Activated naive CD8-positive, alpha-beta T cell treated with anti-CD3 and anti-CD28 coated beads, Interleukin-2, amount 10 ng/mL, durations not matched to agents 7 days and 5 days (primary cell): ENCODE measurements at regions not wholly inside any gene's neighbourhood (a gene's known extent, or its start where the extent isn't known, plus 50 kb on each side); places are given as distances from the start of the nearest gene placed in this dataset.
"Not testable (repeated sequence)": the region's sequence is repeated elsewhere in the genome, so short reads cannot be mapped to it uniquely, and the experiment has no call there.

ENCODE experiments used
- ATAC-seq: fragments of 150-1000 bp; cut with Tn5 transposase; one replicate; pipeline ENCODE4 v1.10.0; 2021; ENCODE audit warnings: low read depth, moderate library complexity
- POLR2A ChIA-PET: fragments of 350-600 bp; sonication (Branson Sonifier 250); formaldehyde crosslinking; loops from one replicate; lab custom pipeline; 2021; ENCODE audit warnings: antibody characterized with exemption; lab: Charles Lee
- DNase-seq: peaks from one replicate; pipeline ENCODE4 v3.0.0; 2021
- H3K27ac Mint-ChIP-seq: one replicate; pipeline ENCODE4 v1.8.0; 2022; ENCODE audit warnings: mild to moderate bottlenecking, mixed read lengths
- H3K27me3 Mint-ChIP-seq: one replicate; pipeline ENCODE4 v1.8.0; 2022; ENCODE audit warnings: mild to moderate bottlenecking, moderate library complexity, mixed read lengths
- H3K36me3 Mint-ChIP-seq: one replicate; pipeline ENCODE4 v1.8.0; 2021; ENCODE audit warnings: mild to moderate bottlenecking, mixed read lengths
- H3K4me1 Mint-ChIP-seq: one replicate; pipeline ENCODE4 v1.8.0; 2021; ENCODE audit warnings: mixed read lengths
- H3K4me3 Mint-ChIP-seq: one replicate; pipeline ENCODE4 v1.8.0; 2022; ENCODE audit warnings: mild to moderate bottlenecking, moderate library complexity, mixed read lengths
- H3K9me3 Mint-ChIP-seq: one replicate; pipeline ENCODE4 v1.8.0; 2021; ENCODE audit warnings: mixed read lengths

DNA sequence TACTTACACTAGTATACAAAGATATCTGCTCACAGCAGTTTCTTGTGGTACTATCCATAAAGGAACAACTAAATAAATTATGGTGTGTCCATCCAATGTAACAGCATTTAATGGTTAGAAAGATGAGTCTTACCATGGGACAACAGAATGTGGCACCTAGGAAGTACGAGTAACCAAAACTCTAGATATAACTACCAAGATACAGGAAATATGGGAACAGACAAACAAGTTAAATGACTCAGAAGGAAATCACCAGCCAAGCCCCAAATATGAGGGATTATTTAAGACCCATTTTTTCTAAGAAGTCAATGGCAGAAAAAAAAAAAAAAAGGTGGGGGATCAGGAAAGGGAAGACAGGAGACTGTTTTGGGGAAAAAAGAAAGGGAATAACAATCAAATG lies 294.8 kb downstream of the PRELID2 start:
- H3K4me1 Mint-ChIP-seq, result no peaks in the 10 kb centered on the region
- no peak overlapping the region for H3K27ac Mint-ChIP-seq
- ATAC-seq (no peak), DNase-seq (no peak)
- no peaks in the 10 kb centered on the region for H3K36me3 Mint-ChIP-seq
- H3K4me3 Mint-ChIP-seq, result no peak overlapping the region
- H3K27me3 Mint-ChIP-seq, result peaks cover 2% of the 10 kb centered on the region
- peaks cover 1% of the 10 kb centered on the region for H3K9me3 Mint-ChIP-seq
- POLR2A ChIA-PET, result no interaction called here

DNA sequence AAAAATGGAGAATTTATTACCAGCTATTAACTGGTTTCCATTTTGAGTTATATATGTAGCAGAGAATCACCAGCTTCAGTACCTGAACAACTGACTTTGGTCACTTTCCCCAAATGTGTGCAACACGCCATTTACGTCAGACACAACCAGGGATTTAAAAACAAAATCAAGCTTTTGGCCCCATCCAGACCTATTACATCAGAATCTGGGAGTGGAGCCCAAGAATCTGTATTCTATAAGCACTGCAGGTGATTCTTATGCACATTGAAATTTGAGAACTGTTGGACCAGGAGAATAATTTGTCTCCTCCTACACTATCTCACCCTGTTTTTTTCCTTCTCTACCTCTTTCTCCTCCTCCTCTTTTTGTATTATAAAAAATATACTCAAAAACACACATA lies 295.9 kb downstream of the PRELID2 start:
- DNase-seq (no peak), ATAC-seq (no peak)
- H3K4me3 Mint-ChIP-seq, result no peak overlapping the region
- POLR2A ChIA-PET, result no interaction called here
- peaks cover 2% of the 10 kb centered on the region for H3K27me3 Mint-ChIP-seq
- H3K4me1 Mint-ChIP-seq, result no peaks in the 10 kb centered on the region
- H3K27ac Mint-ChIP-seq, result no peak overlapping the region
- no peaks in the 10 kb centered on the region for H3K36me3 Mint-ChIP-seq
- H3K9me3 Mint-ChIP-seq, result peaks cover 1% of the 10 kb centered on the region

DNA sequence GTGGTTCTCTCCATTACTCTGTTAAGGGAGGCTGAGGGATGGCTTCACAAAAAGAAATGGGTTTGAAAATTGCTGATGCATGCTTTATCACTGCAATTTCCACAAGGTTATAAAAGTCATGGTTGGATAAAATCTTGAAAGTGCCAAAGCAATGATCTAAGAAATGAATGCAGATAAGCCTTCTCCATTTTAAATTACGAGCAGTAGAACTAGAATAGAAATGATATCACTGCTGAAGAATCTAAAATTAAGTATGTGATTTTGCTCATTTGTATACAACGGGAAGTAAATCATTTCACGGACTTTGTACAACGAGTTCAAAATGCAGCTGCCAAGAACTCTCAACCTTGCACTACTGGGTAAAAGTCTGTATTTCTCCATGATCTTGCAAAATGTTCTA lies 299.0 kb downstream of the PRELID2 start:
- H3K27me3 Mint-ChIP-seq, result peaks cover 2% of the 10 kb centered on the region
- peaks cover 1% of the 10 kb centered on the region for H3K9me3 Mint-ChIP-seq
- DNase-seq (no peak), ATAC-seq (no peak)
- H3K27ac Mint-ChIP-seq, result no peak overlapping the region
- POLR2A ChIA-PET, result no interaction called here
- H3K36me3 Mint-ChIP-seq, result no peaks in the 10 kb centered on the region
- H3K4me1 Mint-ChIP-seq, result no peaks in the 10 kb centered on the region
- H3K4me3 Mint-ChIP-seq, result no peak overlapping the region

DNA sequence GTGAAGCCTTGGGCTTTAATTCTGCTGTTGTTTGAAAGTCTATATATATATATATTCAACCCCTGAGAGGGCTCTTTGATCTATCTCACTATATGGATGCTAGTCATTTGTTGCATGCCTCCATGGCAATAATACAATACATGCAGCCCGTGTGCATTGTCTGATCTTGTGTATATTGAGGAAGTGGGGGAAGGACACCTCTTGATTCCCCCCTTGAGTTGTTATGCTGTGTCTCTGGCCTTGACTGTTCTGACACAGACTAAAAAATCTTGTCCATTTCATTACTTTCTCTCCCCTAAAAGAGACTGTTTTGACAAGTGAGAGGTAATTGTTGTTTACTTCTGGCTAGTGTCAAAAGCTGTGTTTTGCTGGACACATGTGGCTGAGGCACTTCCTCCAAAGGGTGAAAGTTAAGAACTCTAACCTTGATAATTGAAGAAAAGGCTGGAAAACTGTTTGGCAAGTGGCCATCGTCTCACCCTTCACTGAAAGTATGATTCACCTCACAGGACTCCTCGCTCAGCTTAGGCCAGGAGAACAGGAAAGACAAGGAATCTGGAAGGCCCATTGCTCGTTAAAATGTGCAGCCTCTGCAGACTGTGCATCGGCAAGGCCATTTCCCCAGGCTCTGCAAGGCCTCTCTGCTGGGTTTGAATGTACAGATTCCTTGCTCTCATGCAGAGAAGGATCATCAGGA lies 304.0 kb downstream of the PRELID2 start:
- ATAC-seq, result no peak
- no peaks in the 10 kb centered on the region for H3K27me3 Mint-ChIP-seq
- no peak overlapping the region for H3K4me3 Mint-ChIP-seq
- DNase-seq, result no peak
- H3K4me1 Mint-ChIP-seq, result no peaks in the 10 kb centered on the region
- H3K36me3 Mint-ChIP-seq, result no peaks in the 10 kb centered on the region
- H3K9me3 Mint-ChIP-seq, result peaks cover 2% of the 10 kb centered on the region
- H3K27ac Mint-ChIP-seq, result no peak overlapping the region
- POLR2A ChIA-PET, result no interaction called here

DNA sequence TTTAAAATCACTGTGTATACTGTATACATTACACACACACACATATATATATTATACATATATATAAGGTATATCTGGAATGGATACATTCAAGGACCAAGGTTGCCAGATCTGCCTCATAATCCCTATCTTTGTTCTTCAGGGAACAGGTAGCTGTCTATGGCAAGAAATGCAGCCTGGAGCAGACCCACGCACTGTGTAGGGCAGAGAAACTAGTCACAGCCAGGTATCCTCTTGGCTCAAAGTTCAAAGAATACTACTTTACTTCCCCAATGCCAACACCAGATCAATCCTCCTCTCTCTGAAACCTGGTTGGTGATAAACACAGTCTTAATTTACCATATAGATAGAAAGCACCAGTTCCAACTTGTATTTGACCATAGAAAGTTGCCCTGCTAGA lies 313.6 kb downstream of the PRELID2 start:
- H3K27me3 Mint-ChIP-seq, result no peaks in the 10 kb centered on the region
- H3K4me1 Mint-ChIP-seq, result no peaks in the 10 kb centered on the region
- H3K9me3 Mint-ChIP-seq, result peaks cover 4% of the 10 kb centered on the region
- no peak overlapping the region for H3K27ac Mint-ChIP-seq
- H3K4me3 Mint-ChIP-seq, result no peak overlapping the region
- H3K36me3 Mint-ChIP-seq, result no peaks in the 10 kb centered on the region
- ATAC-seq (no peak), DNase-seq (no peak)
- POLR2A ChIA-PET, result no interaction called here

DNA sequence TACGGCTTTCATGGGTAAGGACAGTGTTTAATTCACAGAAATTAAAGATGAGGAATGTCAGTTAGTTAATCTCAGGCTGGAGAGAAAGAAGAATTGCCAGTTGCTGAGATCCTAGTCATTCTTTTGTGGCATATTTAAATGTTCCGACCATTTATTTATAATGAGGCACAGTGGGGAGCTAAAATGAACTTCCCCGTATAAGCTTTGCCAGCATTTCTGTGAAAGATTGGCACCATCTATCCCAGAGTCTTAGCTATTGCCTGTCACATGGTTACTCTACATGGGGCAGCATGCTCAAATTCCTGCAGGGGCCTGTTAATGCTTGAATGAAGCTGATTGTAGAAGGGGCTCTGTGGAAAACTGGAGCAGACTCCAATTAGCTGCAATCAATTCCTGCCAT lies 314.1 kb downstream of the PRELID2 start:
- Mint-ChIP-seq H3K27ac (no peak overlapping the region), H3K4me1 (no peaks in the 10 kb centered on the region), H3K36me3 (no peaks in the 10 kb centered on the region), H3K9me3 (peaks cover 4% of the 10 kb centered on the region), H3K4me3 (no peak overlapping the region), H3K27me3 (no peaks in the 10 kb centered on the region)
- ATAC-seq (no peak), DNase-seq (no peak)
- POLR2A ChIA-PET, result no interaction called here

DNA sequence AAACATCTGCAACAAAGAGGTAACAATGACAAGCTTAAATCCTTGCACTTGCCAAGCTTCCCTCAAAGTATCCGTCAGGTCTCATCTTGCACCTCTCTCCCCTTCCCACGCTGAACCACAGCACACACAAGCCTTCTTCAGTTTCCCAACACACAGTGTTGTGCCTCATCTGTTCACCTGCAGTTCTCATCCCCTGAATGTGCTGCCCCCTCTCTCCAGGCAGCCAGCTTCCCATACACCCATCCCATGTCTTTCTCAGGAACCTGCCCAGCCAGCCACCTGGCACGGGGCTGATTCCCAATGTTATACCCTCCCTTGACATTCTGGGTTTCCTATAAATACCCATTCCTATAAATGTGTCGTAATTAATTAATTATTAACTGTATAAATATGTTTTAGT lies 314.8 kb downstream of the PRELID2 start:
- POLR2A ChIA-PET, result no interaction called here
- H3K4me1 Mint-ChIP-seq, result no peaks in the 10 kb centered on the region
- ATAC-seq (no peak), DNase-seq (no peak)
- peaks cover 4% of the 10 kb centered on the region for H3K9me3 Mint-ChIP-seq
- H3K27me3 Mint-ChIP-seq, result no peaks in the 10 kb centered on the region
- no peak overlapping the region for H3K4me3 Mint-ChIP-seq
- H3K36me3 Mint-ChIP-seq, result no peaks in the 10 kb centered on the region
- no peak overlapping the region for H3K27ac Mint-ChIP-seq

DNA sequence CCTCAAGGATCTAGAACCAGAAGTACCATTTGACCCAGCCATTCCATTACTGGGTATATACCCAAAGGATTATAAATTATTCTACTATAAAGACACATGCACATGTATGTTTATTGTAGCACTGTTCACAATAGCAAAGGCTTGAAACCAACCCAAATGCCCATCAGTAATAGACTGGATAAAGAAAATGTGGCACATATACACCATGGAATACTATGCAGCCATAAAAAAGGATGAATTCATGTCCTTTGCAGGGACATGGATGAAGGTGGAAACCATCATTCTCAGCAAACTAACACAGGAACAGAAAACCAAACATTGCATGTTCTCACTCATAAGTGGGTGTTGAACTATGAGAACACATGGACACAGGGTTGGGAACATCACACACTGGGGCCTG lies 317.6 kb downstream of the PRELID2 start:
- H3K27ac Mint-ChIP-seq, H3K9me3 Mint-ChIP-seq, POLR2A ChIA-PET, ATAC-seq, DNase-seq, H3K4me1 Mint-ChIP-seq, H3K36me3 Mint-ChIP-seq, H3K4me3 Mint-ChIP-seq, H3K27me3 Mint-ChIP-seq: not testable (repeated sequence)

DNA sequence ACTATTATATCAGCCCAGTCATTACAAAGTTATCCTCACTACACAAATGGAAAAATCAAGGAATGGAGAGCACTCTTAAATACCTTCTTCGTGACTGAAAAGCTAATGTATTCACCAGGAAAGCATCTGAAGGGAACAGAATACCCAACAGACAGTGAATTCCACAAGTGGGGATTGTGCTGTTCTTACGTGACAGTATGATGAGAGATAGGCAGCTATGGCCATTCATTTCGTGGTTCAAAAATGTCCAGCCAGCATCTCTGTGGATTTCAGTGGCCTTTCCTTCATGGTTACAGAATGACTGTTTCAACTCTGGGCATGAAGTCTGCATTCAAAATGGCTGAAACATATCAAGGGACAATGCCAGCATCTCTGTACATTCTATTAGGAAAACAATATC lies 323.8 kb downstream of the PRELID2 start:
- Mint-ChIP-seq H3K27ac (no peak overlapping the region), H3K4me3 (no peak overlapping the region), H3K9me3 (peaks cover 4% of the 10 kb centered on the region), H3K36me3 (no peaks in the 10 kb centered on the region), H3K4me1 (no peaks in the 10 kb centered on the region), H3K27me3 (no peaks in the 10 kb centered on the region)
- ATAC-seq (no peak), DNase-seq (no peak)
- POLR2A ChIA-PET, result no interaction called here

DNA sequence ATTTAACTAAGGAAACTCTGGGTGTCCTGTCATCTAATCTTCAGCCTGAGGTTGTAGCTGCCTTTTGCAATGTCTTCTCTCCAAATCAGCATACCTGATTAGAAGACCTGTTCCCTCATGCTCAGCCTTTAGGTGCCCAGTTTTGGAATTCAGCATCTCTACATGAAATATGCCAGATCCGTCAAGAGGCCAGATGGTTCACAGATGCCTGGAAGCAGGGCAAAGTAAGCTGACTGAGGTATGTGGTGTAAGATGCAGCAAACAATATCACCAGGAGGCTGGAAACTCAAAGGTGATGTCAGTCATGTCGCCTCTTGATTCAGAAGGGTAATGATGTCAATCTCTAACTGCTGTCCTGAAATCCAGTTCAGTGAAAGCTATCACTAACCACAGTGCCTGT lies 324.4 kb downstream of the PRELID2 start:
- ATAC-seq (no peak), DNase-seq (no peak)
- Mint-ChIP-seq H3K27ac (no peak overlapping the region), H3K27me3 (no peaks in the 10 kb centered on the region), H3K9me3 (peaks cover 4% of the 10 kb centered on the region), H3K36me3 (no peaks in the 10 kb centered on the region), H3K4me1 (no peaks in the 10 kb centered on the region), H3K4me3 (no peak overlapping the region)
- POLR2A ChIA-PET, result no interaction called here

DNA sequence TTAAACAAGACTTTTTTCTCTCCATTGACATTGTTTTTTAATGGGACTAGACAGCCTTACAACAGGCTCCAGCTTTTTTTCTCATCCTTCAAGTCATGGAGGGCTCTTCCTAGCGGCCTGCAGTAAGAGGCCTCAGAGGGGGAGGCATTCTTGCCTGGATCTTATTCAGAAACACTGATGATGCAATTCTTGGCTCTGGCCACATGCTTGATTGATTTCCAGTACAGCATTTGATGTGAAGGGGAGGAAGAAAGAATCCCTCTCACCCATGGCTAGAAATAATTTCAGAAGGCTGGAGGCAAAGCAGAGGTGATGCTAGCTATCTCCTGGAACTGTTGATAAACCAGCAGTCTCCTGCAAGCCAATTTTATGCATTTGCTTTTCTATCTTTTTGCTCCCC lies 324.8 kb downstream of the PRELID2 start:
- Mint-ChIP-seq H3K36me3 (no peaks in the 10 kb centered on the region), H3K27ac (no peak overlapping the region), H3K4me3 (no peak overlapping the region), H3K4me1 (no peaks in the 10 kb centered on the region), H3K9me3 (peaks cover 4% of the 10 kb centered on the region), H3K27me3 (no peaks in the 10 kb centered on the region)
- ATAC-seq (no peak), DNase-seq (no peak)
- POLR2A ChIA-PET, result no interaction called here

DNA sequence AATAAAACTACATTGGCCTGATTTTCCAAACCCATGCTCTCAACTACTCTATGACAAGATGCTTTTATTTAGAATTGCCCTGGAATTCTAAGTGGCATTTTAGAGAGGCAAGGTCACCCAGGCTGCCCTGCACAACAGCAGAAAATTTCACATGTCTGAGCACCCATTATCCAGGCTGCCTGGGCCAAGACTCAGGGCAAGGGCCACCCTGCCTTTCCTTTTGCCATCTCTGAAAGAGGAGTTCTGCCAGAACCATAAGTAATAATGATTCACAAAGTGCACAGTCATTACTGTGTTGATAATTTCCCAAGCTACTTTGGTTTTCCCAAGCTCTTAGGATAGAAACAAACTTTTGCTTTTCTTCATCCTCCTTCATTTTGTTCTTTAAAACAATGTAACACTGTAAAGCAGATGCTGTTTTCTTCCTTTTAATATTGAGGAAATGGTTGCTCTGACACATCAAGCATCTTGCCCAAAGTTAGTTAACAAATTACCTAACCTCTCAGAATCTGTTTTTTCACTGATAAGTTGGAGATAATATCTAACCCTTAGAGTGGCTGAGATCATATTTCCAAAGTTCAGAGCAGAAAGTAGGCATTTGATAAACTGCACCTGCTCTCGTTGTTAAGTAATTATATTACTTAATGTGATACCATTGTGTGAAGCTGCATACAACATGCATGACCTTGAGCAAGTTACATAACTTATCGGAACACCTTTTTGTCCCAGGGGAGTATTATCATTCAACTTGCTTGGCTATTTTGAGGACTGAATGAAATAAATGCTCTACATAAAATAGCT lies 325.6 kb downstream of the PRELID2 start:
- Mint-ChIP-seq H3K36me3 (no peaks in the 10 kb centered on the region), H3K27me3 (no peaks in the 10 kb centered on the region), H3K4me3 (no peak overlapping the region), H3K4me1 (no peaks in the 10 kb centered on the region), H3K27ac (no peak overlapping the region), H3K9me3 (peaks cover 6% of the 10 kb centered on the region)
- ATAC-seq, result no peak
- POLR2A ChIA-PET, result no interaction called here
- DNase-seq, result no peak

DNA sequence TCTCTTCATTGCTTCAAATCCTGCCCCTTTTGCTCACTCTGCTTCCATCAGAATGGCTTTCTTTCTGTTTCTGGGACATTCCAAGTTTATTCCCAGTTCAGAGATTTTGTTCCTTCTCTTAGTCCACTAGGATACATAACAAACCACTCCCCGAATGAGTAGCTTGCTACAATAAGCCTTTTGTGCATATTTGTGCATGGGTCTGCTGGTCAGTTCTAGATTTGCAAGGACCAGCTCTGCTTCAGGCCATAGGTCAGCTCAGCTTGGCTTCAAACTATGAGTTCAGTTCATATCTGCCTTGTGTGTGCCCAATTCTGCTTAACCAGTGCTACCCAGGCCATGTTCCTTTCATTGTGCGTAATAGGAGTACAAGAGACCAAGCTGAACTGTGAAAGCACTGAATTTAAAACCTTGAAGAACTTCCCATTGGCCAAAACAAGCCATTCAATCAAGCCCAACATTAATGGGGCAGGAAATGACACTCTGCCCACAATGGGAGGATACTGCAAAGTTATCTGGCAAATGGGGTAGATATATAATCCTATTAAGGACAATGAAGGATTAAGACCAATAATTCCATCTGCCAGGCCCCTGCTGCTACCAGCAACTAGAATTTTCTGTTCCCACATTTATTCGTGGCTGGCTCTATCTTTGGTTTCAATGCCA lies 328.8 kb downstream of the PRELID2 start:
- Mint-ChIP-seq H3K27ac (no peak overlapping the region), H3K27me3 (no peaks in the 10 kb centered on the region), H3K9me3 (peaks cover 6% of the 10 kb centered on the region), H3K4me3 (no peak overlapping the region), H3K36me3 (no peaks in the 10 kb centered on the region), H3K4me1 (no peaks in the 10 kb centered on the region)
- POLR2A ChIA-PET, result no interaction called here
- no peak for ATAC-seq
- no peak for DNase-seq

DNA sequence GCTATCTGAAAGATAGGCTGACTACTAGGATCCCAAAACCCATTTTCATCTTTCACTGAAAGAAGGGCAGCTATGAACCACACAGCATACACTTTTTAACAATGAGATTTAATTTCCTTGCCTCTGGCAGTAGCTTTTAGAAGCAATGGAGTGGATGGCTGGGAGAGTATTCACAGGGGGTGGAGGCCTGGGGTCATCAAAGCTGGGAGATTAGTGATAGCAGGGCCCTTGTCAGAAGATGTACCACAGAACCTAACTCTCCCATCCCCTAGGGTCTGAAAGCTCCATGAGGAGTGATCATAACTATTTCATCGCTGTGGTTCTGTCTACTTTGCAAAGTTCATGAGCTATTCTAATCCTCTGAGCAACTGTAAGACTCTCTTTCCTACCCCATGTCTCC lies 332.2 kb downstream of the PRELID2 start:
- H3K4me3 Mint-ChIP-seq, result no peak overlapping the region

More for the DNA sequence above, 332.2 kb downstream of the PRELID2 start:
- ATAC-seq, result no peak
- Mint-ChIP-seq H3K9me3 (peaks cover 4% of the 10 kb centered on the region), H3K4me1 (no peaks in the 10 kb centered on the region), H3K36me3 (no peaks in the 10 kb centered on the region), H3K27ac (no peak overlapping the region), H3K27me3 (no peaks in the 10 kb centered on the region)
- no peak for DNase-seq
- POLR2A ChIA-PET, result no interaction called here
